Hematopoietic multipotent progenitor cell treated with erythropoietin and hydrocortisone succinate and interleukin-3 and kit ligand, for 8 days (in vitro differentiated cells): ENCODE measurements at regions not wholly inside any gene's neighbourhood (a gene's known extent, or its start where the extent isn't known, plus 50 kb on each side); places are given as distances from the start of the nearest gene placed in this dataset.
A peak's percentile ranks its signal among the peaks of the same experiment; 100 is the strongest.

Experiments used
- DNase-seq: peaks from one replicate; pipeline ENCODE4 v3.0.0-alpha.2; 2015

GRCh38 chr20:20877079-20877478 lies 164.6 kb upstream of the RALGAPA2 start:
- DNase-seq = no peak

DNA sequence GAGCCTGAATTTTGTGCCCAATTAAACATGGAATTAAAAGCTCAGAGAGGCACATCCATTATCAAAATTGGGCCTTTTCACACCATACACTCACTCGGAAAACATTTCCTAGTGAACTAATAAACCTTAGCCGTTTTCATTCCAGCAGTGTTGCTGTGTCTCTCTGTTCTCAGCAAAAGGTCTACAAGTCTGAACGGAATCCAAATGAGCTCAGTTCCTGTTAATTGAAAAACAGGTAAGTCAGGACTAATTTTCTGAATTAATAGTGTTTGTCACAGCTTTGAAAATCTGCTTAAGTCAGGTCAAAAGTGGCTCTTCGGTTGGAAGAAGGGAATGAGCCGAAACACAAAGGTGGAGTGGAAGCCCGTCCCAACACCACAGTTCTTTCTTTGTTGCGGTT lies 163.3 kb upstream of the RALGAPA2 start:
- no peak for DNase-seq

GRCh38 chr20:20872428-20872827 lies 160.0 kb upstream of the RALGAPA2 start:
- no peak for DNase-seq

GRCh38 chr20:20869161-20869775 lies 156.8 kb upstream of the RALGAPA2 start:
- no peak for DNase-seq

DNA sequence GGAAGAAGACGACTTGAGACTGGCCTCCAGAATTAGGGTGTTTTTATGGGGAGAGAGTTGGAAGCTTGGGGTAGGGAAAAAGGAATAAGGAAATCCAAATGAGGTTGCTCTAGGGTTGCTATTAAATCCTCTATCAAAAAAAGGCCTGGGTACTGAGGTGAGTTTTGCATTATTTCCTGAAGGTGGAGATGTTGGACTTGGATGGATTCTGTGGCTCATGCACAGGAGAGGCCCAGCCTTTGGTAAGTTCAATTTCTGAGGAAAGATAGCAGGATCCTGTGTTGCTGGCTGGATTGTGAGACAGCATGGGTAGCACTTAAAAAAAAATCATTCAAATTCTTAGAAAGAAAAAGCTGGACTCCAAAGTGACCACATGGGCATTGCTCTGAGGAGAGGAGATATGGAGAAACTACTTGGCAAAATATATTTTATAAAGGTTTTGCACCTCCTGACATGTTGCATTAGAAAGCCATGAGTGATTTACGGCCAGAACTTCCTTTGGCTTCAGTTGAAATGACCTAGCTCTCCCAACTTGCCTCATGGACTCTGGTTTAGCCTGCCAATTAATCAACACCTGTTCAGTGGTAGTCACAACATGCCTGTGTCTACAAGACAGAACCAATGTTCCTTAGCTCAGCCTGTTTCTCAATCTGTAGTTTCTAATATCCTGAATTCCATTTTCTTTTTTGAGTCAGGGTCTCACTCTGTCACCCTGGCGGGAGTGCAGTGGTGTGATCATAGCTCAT lies 152.1 kb upstream of the RALGAPA2 start:
- DNase-seq = peak; percentile 47

DNA sequence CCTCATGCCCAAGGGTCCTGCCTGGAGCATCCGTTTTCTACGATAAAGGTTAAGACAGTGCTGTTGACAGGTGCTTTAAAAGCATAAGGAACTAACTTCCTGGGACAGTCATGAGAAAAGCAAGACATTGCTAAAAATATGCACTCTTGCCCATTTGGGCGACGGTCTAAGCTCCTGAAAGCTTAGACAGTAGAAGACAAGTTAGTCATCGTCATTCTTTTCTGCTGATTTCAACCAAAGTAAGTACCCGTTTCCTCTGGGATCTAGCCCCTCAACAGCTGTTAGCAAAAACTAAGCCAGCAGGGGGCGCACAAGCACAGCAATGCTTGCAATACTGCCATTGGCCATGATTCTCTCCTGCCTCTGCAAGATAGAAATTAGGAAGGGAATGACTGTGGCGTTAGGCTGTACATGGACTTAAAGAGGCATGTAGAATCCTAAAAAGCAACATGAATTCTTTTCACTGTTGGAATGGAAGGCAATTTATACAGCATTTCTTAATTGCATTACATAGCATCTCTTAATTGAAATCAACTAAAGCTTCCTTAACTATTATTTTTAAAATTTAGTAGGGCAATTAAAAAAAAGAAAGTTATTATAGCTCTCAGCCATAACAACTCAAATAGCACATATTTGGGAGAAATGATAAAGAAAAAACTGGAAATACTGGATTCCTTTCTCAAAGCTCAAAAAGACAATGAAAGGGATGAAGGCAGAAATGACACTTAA lies 147.8 kb upstream of the RALGAPA2 start:
- peak; percentile 84 for DNase-seq

GRCh38 chr20:20859510-20859909 lies 147.1 kb upstream of the RALGAPA2 start:
- no peak for DNase-seq

DNA sequence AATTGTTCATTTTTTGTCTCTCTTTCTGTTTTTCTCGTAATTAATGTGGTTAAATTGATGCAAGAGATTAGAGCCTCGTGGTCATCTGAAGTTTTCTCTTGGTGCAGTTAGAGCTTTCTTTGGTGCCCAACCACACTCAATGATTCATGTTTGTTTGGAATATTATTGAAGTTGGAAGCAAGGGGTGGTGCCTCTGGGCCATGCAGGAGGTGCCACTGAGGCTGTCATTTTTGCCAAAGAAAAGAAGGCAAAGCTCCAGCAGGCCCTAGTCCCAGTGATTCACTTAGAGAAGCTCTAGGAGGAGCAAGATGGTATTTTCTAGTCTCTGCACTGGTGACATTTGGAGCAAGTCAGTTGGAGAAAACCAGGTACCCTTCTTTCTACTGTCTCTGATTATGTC lies 144.5 kb upstream of the RALGAPA2 start:
- DNase-seq = no peak

DNA sequence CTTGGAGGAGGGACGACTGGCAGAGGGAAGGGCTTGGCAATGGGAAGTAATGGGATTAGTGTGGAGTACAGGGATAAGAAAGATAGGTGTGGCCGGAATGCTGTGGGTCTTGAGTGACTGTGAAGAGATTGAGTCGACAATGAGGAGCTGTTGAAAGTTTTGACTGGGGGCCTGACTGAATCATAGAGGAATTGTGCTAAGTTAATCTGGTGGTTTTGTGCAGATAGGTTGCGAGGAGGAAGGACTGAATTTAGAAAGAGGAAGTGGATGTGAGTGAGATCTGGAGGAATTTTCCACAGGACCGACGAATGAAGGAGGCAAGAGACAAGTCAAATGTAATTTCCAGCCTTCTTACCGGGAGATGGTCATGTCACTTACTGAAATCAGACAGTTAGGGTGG lies 143.9 kb upstream of the RALGAPA2 start:
- DNase-seq = no peak

DNA sequence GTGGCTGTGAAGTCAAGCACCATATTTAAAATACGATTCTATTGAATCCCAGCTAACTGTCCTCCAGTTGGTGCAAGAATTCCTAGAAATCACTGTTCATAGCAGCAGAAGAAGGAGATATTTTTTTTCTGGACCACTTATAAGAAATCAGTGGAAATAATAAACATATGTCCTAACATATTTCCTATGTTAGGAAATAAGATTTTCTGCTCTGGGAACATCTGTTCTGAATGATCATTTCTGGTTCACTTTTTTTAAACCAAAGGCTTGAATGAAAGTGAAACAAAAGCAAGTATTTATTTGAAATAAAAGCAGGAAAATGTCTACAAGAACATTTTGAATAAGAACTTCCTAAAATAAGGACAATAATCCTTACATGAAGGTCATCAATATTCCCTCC lies 138.9 kb upstream of the RALGAPA2 start:
- DNase-seq = no peak

DNA sequence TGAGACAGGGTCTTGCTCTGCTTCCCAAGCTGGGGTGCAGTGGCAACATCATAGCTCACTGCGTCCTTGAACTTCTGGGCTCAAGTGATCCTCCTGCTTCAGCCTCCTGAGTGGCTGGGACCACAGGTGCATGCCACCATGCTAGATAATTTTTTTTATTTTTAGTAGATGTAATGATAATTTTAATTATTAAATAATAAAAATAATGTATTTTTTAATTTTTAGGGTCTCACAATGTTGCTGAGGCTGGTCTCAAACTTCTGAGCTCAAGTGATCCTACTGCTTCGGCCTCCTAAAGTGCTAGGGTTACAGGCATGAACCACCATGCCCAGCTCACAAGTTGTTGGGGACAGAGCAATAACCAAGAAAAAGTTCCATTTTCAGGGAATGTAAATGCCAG lies 138.0 kb upstream of the RALGAPA2 start:
- DNase-seq = no peak

DNA sequence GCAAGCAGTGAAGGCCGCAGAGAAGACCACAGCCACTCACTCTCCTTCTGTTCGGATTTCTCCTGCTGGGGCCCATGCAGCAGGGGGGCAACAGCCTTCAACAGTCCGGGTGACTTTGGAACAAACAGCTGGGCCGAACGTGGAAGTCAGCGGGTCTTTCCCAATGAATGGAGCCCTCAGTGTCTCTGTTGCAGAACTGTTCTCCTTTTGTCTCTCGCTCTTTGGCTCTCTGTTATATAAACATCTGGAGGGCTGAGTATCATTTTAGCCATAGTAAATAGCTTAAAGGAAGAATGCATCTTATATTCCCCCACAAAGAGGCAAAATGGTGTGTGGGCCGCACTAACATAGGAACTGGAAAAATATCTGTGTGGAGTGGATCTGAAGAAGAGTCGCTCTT lies 136.7 kb upstream of the RALGAPA2 start:
- no peak for DNase-seq

- DNase-seq = no peak
Measured at GRCh38 chr20:20847814-20848213, 135.4 kb upstream of the RALGAPA2 start.

- DNase-seq = no peak
Measured at GRCh38 chr20:20843982-20844381, 131.5 kb upstream of the RALGAPA2 start.

DNA sequence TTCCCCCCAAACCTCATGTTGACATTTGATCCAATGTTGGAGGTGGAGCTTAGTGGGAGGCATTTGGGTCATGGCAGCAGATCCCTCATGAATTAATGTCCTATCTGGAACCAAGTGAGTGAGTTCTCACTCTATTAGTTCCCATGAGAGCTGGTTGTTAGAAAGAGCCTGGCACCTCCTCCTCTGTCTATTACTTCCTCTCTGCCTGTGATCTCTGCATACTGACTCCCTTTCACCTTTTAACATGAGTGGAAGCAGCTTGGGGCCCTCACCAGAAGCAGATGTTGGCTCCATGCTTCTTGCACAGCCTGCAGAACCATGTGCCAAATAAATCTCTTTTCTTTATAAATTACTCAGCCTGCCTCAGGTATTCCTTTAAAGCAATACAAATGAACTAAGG lies 127.3 kb upstream of the RALGAPA2 start:
- DNase-seq = no peak

DNA sequence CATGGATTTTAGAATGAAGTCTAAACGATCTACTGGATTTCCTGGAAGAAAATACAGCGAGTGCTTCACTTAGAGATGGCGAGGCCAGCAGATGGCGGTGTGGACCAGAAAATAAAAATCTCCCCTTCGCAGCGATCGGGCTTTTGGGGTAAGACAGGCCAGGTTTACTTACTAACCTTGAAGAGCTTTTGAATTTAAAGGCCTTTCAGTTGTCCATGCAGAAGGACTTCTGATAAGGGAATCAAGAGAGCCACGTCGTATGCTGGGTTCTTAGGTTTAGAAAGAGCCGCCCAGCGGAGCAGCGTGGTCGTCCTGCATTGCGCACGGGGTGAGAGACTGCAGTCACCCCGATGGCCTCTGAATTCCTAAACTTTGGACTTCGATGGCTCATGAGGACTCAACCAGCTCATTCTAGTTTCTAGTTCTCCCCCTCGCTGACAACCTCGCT lies 125.2 kb upstream of the RALGAPA2 start:
- DNase-seq = peak; percentile 66

- no peak for DNase-seq
Measured at GRCh38 chr20:20836836-20837235, 124.4 kb upstream of the RALGAPA2 start.

GRCh38 chr20:20835897-20836296 lies 123.5 kb upstream of the RALGAPA2 start:
- no peak for DNase-seq

GRCh38 chr20:20834008-20834407 lies 121.6 kb upstream of the RALGAPA2 start:
- no peak for DNase-seq

DNA sequence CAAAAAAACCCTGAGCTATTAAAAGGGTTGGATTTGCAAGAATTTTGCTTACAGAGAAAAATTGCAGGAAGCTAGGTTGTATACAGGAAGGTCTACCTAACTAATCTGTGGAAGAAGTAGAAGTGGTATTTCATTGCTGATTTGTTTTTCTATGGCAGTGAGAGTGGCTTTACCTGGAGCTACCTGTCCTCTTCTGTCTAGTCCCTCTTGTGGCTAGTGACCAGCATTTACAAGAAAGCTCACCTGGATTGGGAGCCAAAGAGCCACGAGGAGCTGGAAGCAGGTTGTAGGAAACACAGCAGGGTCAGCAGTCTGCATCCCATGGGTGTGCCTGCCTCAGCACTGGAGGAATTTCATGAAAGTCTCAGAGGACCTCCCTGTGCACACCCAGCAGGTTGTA lies 120.3 kb upstream of the RALGAPA2 start:
- no peak for DNase-seq

DNA sequence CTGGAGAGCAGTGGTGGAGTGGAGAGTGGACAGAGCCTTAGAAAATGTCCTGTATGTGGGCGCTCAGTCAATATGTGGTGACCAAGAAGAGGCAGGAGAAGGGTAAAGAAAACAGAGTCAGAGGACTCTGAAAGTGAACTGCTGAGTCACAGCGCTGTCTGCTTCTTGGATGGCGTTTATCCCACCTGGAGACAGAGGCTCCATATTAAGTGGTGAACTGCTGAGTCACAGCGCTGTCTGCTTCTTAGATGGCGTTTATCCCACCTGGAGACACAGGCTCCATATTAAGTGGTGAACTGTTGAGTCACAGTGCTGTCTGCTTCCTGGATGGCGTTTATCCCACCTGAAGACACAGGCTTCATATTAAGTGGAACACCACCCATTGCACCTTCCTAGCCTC lies 119.3 kb upstream of the RALGAPA2 start:
- DNase-seq = no peak

- no peak for DNase-seq
Measured at GRCh38 chr20:20829681-20830080, 117.2 kb upstream of the RALGAPA2 start.

- DNase-seq = no peak
Measured at GRCh38 chr20:20827992-20828597, 115.7 kb upstream of the RALGAPA2 start.
